ENCODE measurements at regions not wholly inside any gene's neighbourhood (a gene's known extent, or its start where the extent isn't known, plus 50 kb on each side); places are given as distances from the start of the nearest gene placed in this dataset.

GRCh38 chr9:24931894-24932293 is 386.2 kb upstream of the IZUMO3 start:
- DNase-seq (no peak), ATAC-seq (no peak)
- ChIA-PET POLR2A (no interaction called here), CTCF (no interaction called here)
- no peak for TF ChIP-seq CTCF (IDR thresholded peaks at IDR 0.05)
- H3K27ac Mint-ChIP-seq: no peak overlapping the region
- no peaks in the 10 kb centered on the region for H3K36me3 Mint-ChIP-seq (ENCODE audit: low read depth)
- H3K27me3 Mint-ChIP-seq: no peaks in the 10 kb centered on the region
- H3K4me1 Mint-ChIP-seq (ENCODE audit: low read depth): no peaks in the 10 kb centered on the region
- intact Hi-C loops (cut with micrococcal nuclease): no loop called here
- H3K4me3 Mint-ChIP-seq: no peak overlapping the region
- peaks cover 13% of the 10 kb centered on the region for H3K9me3 Mint-ChIP-seq

DNA sequence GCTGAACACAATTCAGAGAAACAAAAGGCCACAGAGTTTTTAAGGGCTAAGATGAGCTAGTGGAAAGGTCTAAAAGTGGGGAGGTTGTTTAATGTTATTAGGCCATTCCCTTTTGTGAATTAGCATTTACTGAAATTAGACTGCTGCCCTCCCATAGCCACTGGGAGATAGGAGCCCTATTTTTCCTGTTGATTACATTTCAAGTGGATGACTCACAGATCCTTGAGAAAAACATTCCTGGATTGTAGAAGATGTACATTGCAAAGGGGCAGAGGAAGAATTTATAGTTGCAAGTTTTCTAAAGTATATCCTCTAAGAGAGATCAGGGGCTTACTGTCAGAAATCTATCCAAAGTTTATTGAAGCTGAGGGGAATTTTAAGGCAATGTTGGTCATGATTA is 367.1 kb upstream of the IZUMO3 start:
- H3K4me1 Mint-ChIP-seq (ENCODE audit: low read depth): no peaks in the 10 kb centered on the region
- ATAC-seq (no peak), DNase-seq (no peak)
- H3K36me3 Mint-ChIP-seq (ENCODE audit: low read depth): no peaks in the 10 kb centered on the region
- H3K27ac Mint-ChIP-seq: no peak overlapping the region
- H3K9me3 Mint-ChIP-seq: peaks cover 19% of the 10 kb centered on the region
- POLR2A ChIA-PET: no interaction called here
- CTCF ChIA-PET: no interaction called here
- no peak overlapping the region for H3K4me3 Mint-ChIP-seq
- TF ChIP-seq CTCF (IDR thresholded peaks at IDR 0.05): no peak
- intact Hi-C loops (cut with micrococcal nuclease): no loop called here
- H3K27me3 Mint-ChIP-seq: no peaks in the 10 kb centered on the region

GRCh38 chr9:24901319-24901718 is 355.6 kb upstream of the IZUMO3 start:
- Mint-ChIP-seq H3K27me3 (no peaks in the 10 kb centered on the region), H3K4me3 (no peak overlapping the region), H3K27ac (no peak overlapping the region), H3K4me1 (ENCODE audit: low read depth) (no peaks in the 10 kb centered on the region), H3K9me3 (peaks cover 20% of the 10 kb centered on the region), H3K36me3 (ENCODE audit: low read depth) (no peaks in the 10 kb centered on the region)
- POLR2A ChIA-PET: no interaction called here
- CTCF ChIA-PET: no interaction called here
- intact Hi-C loops (cut with micrococcal nuclease): no loop called here
- no peak for ATAC-seq
- no peak for DNase-seq
- no peak for TF ChIP-seq CTCF (IDR thresholded peaks at IDR 0.05)

DNA sequence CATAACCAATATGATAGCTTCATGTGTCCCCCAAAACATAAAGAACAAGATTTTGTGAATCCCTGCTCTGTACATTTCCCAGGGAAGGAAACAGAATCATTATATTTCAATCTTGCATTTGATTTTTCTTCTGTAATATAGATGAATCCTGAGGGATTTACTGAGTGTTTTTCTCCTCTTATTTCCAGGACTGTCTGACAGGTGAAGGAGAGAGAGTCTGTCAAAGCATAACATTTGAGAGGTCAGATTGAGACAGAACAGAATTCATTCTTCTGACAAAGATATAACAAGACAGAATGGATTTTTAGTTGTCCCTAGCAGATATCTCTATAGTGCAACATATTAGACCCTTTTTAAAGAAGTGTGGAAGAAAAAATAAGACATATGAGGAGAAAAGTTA is 354.5 kb upstream of the IZUMO3 start:
- Mint-ChIP-seq H3K4me3 (no peak overlapping the region), H3K27me3 (no peaks in the 10 kb centered on the region), H3K4me1 (ENCODE audit: low read depth) (no peaks in the 10 kb centered on the region), H3K9me3 (peaks cover 21% of the 10 kb centered on the region), H3K36me3 (ENCODE audit: low read depth) (no peaks in the 10 kb centered on the region), H3K27ac (no peak overlapping the region)
- POLR2A ChIA-PET: no interaction called here
- no peak for ATAC-seq
- no peak for DNase-seq
- TF ChIP-seq CTCF (IDR thresholded peaks at IDR 0.05): no peak
- CTCF ChIA-PET: interaction anchor here (0.6 kb wide), 1 partner anchor 9 kb away, joined by 5 read pairs; no protein-coding TSS in a partner anchor
- intact Hi-C loops (cut with micrococcal nuclease): no loop called here

DNA sequence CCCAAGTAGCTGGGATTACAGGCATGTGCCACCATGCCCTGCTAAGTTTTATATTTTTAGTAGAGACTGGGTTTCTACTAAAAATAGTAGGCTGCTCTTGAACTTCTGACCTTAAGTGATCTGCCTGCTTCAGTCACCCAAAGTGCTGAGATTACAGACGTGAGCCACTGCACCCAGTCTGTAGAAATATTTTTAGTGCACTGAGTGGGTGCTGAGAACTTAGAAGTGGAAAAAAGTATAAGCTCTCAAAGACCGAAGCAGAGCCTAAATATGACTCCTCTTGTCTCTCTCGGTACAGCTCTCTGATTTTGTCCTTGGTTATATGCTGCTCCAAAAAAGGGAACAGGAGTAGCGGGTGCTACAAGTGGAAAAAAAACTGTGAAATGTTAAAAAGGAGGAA is 353.8 kb upstream of the IZUMO3 start:
- TF ChIP-seq CTCF (IDR thresholded peaks at IDR 0.05): no peak
- H3K9me3 Mint-ChIP-seq: peaks cover 23% of the 10 kb centered on the region

More for the DNA sequence above, 353.8 kb upstream of the IZUMO3 start:
- Mint-ChIP-seq H3K36me3 (ENCODE audit: low read depth) (no peaks in the 10 kb centered on the region), H3K27me3 (no peaks in the 10 kb centered on the region), H3K27ac (no peak overlapping the region), H3K4me3 (no peak overlapping the region), H3K4me1 (ENCODE audit: low read depth) (no peaks in the 10 kb centered on the region)
- ATAC-seq (no peak), DNase-seq (no peak)
- ChIA-PET CTCF (interaction anchor here (0.6 kb wide), 1 partner anchor 9 kb away, joined by 5 read pairs; no protein-coding TSS in a partner anchor), POLR2A (no interaction called here)
- intact Hi-C loops (cut with micrococcal nuclease): no loop called here

Data from activated CD8-positive, alpha-beta T cell treated with anti-CD3 and anti-CD28 coated beads for 36 hours (primary cell).